NCI-H2029 treated with DMSO at 0.1 percent for 48 hours (cell line): ENCODE measurements at regions not wholly inside any gene's neighbourhood (a gene's known extent, or its start where the extent isn't known, plus 50 kb on each side); places are given as distances from the start of the nearest gene placed in this dataset.

Source experiments
- DNase-seq: peaks from one replicate; lab custom pipeline; 2025; lab: John Stamatoyannopoulos, UW

- no peak for DNase-seq
Observed at GRCh38 chr6:92617721-92618120, 801.6 kb downstream of the EPHA7 start.

- no peak for DNase-seq
Observed at GRCh38 chr6:92608751-92609150, 810.6 kb downstream of the EPHA7 start.

GRCh38 chr6:92593201-92593600 is 826.2 kb downstream of the EPHA7 start:
- no peak for DNase-seq

GRCh38 chr6:92589996-92590395 is 829.4 kb downstream of the EPHA7 start:
- no peak for DNase-seq

GRCh38 chr6:92588148-92588547 is 831.2 kb downstream of the EPHA7 start:
- no peak for DNase-seq

- DNase-seq: no peak
Observed at GRCh38 chr6:92587525-92587924, 831.8 kb downstream of the EPHA7 start.

- DNase-seq: no peak
Observed at GRCh38 chr6:92586236-92586977, 833.0 kb downstream of the EPHA7 start.

- DNase-seq: no peak
Observed at GRCh38 chr6:92582211-92582610, 837.1 kb downstream of the EPHA7 start.

- no peak for DNase-seq
Observed at GRCh38 chr6:92577077-92577719, 842.2 kb downstream of the EPHA7 start.

- DNase-seq: no peak
Observed at GRCh38 chr6:92568541-92568940, 850.8 kb downstream of the EPHA7 start.

GRCh38 chr6:92566632-92567031 is 852.7 kb downstream of the EPHA7 start:
- DNase-seq: no peak

GRCh38 chr6:92564376-92564775 is 855.0 kb downstream of the EPHA7 start:
- no peak for DNase-seq

GRCh38 chr6:92559611-92560010 is 859.7 kb downstream of the EPHA7 start:
- no peak for DNase-seq

- no peak for DNase-seq
Observed at GRCh38 chr6:92559003-92559402, 860.4 kb downstream of the EPHA7 start.

GRCh38 chr6:92550501-92550900 is 868.9 kb downstream of the EPHA7 start:
- DNase-seq: no peak

- DNase-seq: no peak
Observed at GRCh38 chr6:92545861-92546260, 873.5 kb downstream of the EPHA7 start.

- no peak for DNase-seq
Observed at GRCh38 chr6:92541448-92542060, 877.8 kb downstream of the EPHA7 start.

- DNase-seq: no peak
Observed at GRCh38 chr6:92538926-92539325, 880.4 kb downstream of the EPHA7 start.

- no peak for DNase-seq
Observed at GRCh38 chr6:92538275-92538674, 881.1 kb downstream of the EPHA7 start.

GRCh38 chr6:92534109-92534508 is 885.2 kb downstream of the EPHA7 start:
- DNase-seq: no peak

- DNase-seq: no peak
Observed at GRCh38 chr6:92522589-92522988, 896.8 kb downstream of the EPHA7 start.

- DNase-seq: no peak
Observed at GRCh38 chr6:92521553-92521952, 897.8 kb downstream of the EPHA7 start.

GRCh38 chr6:92510137-92510536 is 909.2 kb downstream of the EPHA7 start:
- DNase-seq: no peak
